PFSK-1 (cell line): ENCODE measurements at regions not wholly inside any gene's neighbourhood (a gene's known extent, or its start where the extent isn't known, plus 50 kb on each side); places are given as distances from the start of the nearest gene placed in this dataset.

Source experiments
- POLR2AphosphoS5 ChIP-seq: IDR thresholded peaks from 2 replicates; pipeline ENCODE4 v1.6.1; 2012; ENCODE audit warnings: low read depth, mild to moderate bottlenecking, control low read depth, low read length, moderate library complexity
- SIN3A ChIP-seq: IDR thresholded peaks from 2 replicates; pipeline ENCODE4 v1.6.1; 2012; ENCODE audit warnings: mild to moderate bottlenecking, low read length, moderate library complexity, borderline replicate concordance; ENCODE audit not compliant: insufficient read depth
- TAF1 ChIP-seq: IDR thresholded peaks from 2 replicates; pipeline ENCODE4 v1.6.1; 2012; ENCODE audit warnings: low read length, control low read depth, borderline replicate concordance; ENCODE audit not compliant: insufficient read depth
- TF ChIP-seq, protein P1 (sequence below), 2 experiments: IDR thresholded peaks; 2 replicates each; pipeline versions ENCODE4 v1.6.1 to v1.8.0; 2011 to 2012; ENCODE audit warnings: low read depth in 2 of 2, low read length in 2 of 2, control low read depth in 1 of 2, inconsistent platforms in 1 of 2, mild to moderate bottlenecking in 1 of 2, moderate library complexity in 1 of 2; ENCODE audit not compliant: insufficient read depth in 1 of 2

GRCh38 chr9:86783884-86784283 lies 163.4 kb downstream of the GAS1 start:
- TF ChIP-seq POLR2AphosphoS5 (no peak), SIN3A (no peak), TAF1 (no peak)
- TF ChIP-seq, protein P1, sequence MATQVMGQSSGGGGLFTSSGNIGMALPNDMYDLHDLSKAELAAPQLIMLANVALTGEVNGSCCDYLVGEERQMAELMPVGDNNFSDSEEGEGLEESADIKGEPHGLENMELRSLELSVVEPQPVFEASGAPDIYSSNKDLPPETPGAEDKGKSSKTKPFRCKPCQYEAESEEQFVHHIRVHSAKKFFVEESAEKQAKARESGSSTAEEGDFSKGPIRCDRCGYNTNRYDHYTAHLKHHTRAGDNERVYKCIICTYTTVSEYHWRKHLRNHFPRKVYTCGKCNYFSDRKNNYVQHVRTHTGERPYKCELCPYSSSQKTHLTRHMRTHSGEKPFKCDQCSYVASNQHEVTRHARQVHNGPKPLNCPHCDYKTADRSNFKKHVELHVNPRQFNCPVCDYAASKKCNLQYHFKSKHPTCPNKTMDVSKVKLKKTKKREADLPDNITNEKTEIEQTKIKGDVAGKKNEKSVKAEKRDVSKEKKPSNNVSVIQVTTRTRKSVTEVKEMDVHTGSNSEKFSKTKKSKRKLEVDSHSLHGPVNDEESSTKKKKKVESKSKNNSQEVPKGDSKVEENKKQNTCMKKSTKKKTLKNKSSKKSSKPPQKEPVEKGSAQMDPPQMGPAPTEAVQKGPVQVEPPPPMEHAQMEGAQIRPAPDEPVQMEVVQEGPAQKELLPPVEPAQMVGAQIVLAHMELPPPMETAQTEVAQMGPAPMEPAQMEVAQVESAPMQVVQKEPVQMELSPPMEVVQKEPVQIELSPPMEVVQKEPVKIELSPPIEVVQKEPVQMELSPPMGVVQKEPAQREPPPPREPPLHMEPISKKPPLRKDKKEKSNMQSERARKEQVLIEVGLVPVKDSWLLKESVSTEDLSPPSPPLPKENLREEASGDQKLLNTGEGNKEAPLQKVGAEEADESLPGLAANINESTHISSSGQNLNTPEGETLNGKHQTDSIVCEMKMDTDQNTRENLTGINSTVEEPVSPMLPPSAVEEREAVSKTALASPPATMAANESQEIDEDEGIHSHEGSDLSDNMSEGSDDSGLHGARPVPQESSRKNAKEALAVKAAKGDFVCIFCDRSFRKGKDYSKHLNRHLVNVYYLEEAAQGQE (IDR thresholded peaks at IDR 0.05; ENCODE audit: insufficient read depth in 1 of 2, low read depth in 2 of 2, low read length in 2 of 2): no peak
